ENCODE measurements at regions not wholly inside any gene's neighbourhood (a gene's known extent, or its start where the extent isn't known, plus 50 kb on each side); places are given as distances from the start of the nearest gene placed in this dataset.

DNA sequence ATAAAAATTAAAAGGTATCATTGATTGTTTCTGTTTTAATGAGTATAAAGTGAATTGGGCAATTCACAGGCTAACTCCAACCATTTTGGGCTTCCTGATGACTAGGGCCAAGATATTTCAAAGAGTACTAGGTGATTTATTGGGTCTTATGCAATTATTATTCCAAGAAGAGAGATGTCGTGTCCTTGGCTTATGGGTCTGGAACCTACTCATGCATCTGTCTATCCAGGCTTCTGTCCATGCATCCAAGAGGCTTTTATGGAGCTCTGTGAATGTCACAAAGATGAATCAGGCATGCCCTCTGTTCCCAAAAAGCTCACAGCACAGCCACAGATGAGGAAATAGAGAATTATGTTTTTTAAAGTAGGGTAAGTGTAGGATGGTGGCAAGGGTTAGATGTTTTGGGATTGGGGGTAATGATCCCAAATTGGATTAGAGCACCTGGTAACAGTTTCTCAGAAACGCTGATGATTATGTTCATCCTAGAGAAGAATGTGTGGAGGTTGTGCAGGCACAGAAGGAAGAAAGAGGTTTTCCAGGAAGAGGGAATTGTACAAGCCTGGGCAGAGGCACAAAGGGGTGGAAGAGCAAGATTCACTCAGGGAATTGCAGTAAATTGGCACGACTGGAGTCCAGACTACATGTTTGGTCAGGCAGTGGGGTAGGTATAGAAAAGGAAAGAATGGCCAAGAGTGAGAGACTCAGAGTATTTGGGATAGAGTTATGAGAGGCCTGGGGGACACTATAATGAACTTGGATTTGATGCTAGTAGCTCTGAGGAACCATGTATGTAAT lies 83.0 kb upstream of the TNC start:
- TF ChIP-seq, protein P1, sequence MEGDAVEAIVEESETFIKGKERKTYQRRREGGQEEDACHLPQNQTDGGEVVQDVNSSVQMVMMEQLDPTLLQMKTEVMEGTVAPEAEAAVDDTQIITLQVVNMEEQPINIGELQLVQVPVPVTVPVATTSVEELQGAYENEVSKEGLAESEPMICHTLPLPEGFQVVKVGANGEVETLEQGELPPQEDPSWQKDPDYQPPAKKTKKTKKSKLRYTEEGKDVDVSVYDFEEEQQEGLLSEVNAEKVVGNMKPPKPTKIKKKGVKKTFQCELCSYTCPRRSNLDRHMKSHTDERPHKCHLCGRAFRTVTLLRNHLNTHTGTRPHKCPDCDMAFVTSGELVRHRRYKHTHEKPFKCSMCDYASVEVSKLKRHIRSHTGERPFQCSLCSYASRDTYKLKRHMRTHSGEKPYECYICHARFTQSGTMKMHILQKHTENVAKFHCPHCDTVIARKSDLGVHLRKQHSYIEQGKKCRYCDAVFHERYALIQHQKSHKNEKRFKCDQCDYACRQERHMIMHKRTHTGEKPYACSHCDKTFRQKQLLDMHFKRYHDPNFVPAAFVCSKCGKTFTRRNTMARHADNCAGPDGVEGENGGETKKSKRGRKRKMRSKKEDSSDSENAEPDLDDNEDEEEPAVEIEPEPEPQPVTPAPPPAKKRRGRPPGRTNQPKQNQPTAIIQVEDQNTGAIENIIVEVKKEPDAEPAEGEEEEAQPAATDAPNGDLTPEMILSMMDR (optimal IDR thresholded peaks at IDR 0.05 in 1 of 3, IDR thresholded peaks at IDR 0.05 in 1 of 3, conservative IDR thresholded peaks at IDR 0.05 in 1 of 3; ENCODE audit: extremely low read depth in 1 of 3, insufficient read depth in 2 of 3, low read length in 3 of 3) = no peak
- TF ChIP-seq EZH2 (IDR thresholded peaks at IDR 0.05; ENCODE audit: low read length) = no peak
